ENCODE measurements at regions not wholly inside any gene's neighbourhood (a gene's known extent, or its start where the extent isn't known, plus 50 kb on each side); places are given as distances from the start of the nearest gene placed in this dataset.
"Not testable (repeated sequence)": the region's sequence is repeated elsewhere in the genome, so short reads cannot be mapped to it uniquely, and the experiment has no call there.

DNA sequence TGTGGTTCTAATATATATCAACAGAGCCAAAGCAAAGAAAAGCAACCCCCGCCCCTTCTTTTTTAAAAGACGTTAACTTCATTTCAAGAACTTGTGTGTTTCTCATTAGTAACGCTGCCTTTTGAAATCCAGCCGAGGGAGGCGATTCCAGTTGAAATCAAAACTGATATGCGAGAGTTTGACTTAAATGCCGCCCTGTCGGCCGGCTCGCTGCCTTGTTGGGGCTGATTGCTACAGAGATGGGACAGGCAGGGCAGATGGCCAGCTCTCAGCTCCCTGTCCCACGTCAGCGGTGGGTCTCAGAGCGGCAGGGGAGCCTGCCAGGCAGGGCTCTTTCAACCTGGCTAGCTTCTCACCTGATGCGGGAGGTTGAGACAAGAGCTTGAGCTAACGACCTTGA lies 51.9 kb upstream of the ALX4 start:
- DNase-seq = no peak

GRCh38 chr11:44363116-44363515 lies 53.2 kb upstream of the ALX4 start:
- no peak for DNase-seq

GRCh38 chr11:44364596-44364995 lies 54.7 kb upstream of the ALX4 start:
- DNase-seq = no peak

DNA sequence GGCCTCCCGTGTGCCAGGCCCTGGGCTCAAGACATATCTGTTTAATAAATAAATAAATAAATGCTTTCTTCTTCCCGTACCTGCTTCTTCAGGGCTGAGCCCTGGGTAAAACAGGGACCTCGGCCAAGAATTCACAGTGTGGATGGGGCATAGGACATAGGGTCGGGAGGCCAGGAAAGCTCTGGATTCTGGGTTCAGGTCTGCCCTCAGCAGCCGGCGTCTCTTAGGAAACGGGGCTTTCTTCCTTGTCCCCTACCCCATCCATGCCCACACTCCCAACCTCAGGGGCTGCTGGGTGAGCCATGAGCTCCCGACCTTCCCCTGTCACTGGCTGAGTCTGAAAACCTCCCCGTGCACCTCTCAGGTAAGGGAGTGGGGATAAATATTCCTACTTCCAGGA lies 55.7 kb upstream of the ALX4 start:
- DNase-seq = no peak

DNA sequence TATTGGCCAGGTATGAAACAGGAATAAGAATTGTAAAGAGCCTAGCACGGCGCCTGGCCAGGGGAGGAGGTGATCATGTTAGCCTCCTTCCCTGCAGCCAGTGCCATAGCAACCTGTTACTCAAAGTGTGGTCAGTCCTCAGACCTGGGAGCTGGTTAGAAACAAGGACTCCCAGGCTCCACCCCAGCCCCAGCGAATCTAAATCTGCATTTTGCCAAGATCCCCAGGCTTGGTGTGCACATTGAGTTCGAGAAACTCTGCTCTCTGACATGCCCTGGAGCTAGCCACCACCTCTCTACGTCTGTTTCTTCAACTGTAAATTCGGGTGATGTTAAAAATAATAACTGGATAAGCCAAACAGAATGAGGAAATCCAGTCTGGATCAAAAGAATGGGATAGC lies 56.1 kb upstream of the ALX4 start:
- DNase-seq = no peak

DNA sequence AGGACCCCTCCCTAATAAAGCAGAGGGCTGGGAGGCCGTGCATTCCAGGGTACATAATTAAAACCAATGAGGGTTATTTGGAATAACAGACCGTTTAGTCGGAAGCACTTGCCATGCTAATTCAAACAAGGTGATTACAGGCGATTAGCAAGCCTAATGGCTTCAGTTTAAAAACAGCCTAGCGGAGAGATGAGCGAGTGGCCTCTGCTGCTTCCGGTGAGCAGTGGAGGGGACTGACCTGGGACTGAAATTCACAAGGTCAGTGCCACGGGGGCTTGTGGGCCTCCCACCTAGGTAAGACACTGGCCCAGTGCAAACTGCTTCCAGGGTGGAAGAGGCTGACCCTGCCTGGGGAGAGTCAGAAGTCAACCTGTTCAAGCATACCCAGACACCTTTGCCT lies 56.8 kb upstream of the ALX4 start:
- no peak for DNase-seq

DNA sequence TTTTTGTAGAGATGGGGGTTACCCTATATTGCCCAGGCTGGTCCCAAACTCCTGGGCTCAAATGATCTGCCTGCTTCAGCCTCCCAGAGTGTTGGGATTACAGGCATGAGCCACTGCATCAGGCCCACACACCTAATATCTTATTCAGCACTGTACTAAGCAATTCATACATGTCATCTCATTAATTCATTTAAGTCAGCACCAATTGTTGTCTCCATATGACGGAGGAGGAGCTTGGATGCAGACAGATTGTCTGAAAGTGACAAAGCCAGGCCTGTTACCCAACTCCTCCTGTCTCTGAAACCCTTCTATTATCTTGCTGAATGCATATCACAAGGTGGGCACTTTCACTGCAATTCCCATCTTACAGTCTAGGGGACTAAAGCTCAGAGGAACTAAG lies 57.5 kb upstream of the ALX4 start:
- DNase-seq = no peak

GRCh38 chr11:44368886-44369285 lies 58.9 kb upstream of the ALX4 start:
- no peak for DNase-seq

- DNase-seq = not testable (repeated sequence)
Observed at GRCh38 chr11:44371042-44371441, 61.1 kb upstream of the ALX4 start.

DNA sequence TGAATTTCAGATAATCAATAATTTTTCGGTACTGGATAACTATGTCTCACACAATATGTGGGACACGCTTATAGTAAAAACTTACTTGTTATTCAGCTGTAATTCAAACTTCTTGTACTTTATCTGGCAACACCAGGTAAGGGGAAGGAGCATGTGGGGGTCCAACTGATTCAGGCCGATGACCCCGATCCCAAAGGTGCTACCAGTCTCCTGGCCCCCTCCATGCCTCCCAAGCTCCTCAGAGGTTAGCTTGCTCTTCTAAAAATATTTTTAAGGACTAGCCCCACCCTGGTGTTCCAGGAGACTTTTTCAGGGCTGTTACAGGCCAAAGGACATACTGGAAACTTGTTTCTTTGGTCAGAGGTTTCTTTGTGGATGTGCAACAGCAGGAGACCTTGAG lies 61.8 kb upstream of the ALX4 start:
- DNase-seq = no peak

DNA sequence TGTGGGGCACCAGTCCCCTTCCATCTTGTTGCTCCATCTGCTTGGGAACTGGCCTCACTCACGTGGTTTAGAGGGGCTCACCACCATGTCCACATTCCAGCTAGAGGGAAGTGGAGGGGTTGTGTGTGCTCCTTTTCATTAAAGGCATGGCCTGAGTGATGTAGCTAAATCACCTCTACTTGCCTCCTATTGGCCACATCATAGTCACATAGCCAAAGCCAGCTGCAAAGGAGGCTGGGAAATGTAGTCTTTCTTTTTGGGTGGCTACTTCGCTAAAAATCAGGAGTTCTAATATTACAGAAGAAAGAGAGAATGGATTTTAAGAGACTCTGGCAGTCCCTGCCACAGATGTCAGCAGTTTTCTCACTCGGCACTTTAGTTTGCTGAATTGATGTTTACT lies 63.0 kb upstream of the ALX4 start:
- DNase-seq = no peak

DNA sequence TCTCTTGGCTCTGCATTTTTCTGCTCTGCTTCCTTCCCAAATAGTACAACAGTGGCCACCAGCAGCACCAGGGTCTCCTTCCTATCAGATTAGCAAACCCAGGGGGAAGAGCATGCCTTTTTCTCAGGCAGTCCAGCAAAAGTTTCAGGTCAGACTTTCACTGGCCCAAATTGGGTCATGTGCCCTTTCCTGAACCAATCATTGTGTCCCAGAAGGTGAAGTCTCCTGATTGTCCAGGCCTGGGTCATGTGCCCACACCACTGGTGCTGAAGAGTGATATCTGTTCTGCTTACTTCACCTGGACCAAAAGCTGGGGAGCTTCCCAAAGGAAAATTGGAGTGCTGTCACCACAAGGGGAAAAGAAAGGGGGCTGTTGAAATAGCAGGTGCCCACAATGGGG lies 64.1 kb upstream of the ALX4 start:
- no peak for DNase-seq

DNA sequence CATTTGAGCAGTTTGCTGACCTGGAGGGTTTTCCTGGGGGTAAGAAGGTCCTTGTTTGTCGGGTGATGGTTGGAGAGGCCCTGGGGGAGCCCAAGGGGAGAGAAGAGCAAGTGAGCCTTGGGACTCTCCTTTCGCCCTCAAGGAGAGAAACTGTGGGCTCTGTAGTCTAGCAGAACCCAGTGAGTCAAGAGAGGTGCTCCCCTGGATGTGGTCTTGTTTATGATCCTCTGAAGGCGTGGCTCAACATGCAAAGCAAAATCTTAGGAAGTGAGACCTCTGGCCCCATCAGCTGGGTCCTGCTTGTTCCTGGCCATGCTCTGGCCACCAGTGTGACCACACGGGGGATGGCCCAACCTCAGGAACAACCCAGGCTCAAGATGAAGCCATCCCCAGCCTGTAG lies 66.5 kb upstream of the ALX4 start:
- DNase-seq = no peak

GRCh38 chr11:44377121-44377520 lies 67.2 kb upstream of the ALX4 start:
- no peak for DNase-seq

GRCh38 chr11:44377914-44378321 lies 68.0 kb upstream of the ALX4 start:
- DNase-seq = no peak

GRCh38 chr11:44379141-44380008 lies 69.4 kb upstream of the ALX4 start:
- no peak for DNase-seq

- no peak for DNase-seq
Observed at GRCh38 chr11:44380009-44380313, 70.0 kb upstream of the ALX4 start.

DNA sequence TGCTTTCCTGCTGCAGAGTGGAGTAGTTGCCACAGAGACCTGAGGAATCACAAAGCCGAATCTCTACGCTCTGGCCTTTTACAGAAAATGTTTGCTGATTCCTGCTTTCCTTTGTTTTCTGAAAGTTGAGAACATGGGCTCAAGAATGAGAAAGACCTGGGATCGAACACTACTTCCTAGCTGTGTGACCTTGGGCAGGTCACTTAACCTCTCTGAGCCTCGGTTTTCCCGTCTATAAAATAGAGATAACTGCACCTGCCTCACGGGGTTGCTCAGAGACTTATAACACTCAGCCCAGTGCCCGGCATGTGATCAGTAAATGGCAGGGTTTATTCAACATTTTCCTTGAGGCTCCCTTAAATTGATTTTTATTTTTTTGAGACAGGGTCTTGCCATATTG lies 70.9 kb upstream of the ALX4 start:
- no peak for DNase-seq

DNA sequence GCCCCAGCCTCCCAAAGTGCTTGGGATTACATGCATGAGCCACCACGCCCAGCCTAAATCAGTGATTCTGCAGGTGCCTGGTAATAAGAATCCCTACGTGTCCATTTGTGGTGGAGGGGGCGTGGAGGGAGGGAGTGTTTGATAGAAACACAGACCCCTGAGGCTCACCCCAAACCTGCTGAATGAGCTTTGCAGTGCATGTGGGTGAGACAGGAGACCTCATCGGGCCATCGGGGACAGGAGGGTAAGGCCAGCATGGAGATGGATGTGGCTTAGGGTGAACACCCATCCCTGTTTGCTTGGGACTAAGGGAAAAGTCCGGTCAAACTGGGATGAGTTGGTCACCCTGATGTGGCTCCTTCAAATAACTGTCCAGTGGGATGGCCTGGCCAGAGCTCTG lies 71.3 kb upstream of the ALX4 start:
- no peak for DNase-seq

DNA sequence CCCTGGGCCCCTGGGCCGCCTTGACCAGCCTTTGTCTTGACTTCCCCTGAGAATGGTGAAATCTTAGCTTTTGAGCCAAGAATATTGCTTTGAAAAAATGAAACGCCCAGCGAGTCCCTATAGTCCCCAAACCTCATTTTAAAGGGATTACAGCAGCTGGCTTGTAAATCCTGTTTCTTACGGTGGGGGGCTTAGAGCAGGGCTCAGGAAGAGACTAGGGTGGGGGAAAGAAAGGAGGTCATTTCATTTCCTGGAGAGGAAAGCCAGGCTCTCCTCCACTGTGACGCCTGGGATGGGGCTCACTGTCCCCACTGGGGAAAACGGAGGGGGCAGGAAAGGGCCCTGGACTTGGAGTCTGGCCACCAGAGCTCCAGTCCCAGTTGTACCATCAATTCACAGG lies 72.2 kb upstream of the ALX4 start:
- DNase-seq = no peak

DNA sequence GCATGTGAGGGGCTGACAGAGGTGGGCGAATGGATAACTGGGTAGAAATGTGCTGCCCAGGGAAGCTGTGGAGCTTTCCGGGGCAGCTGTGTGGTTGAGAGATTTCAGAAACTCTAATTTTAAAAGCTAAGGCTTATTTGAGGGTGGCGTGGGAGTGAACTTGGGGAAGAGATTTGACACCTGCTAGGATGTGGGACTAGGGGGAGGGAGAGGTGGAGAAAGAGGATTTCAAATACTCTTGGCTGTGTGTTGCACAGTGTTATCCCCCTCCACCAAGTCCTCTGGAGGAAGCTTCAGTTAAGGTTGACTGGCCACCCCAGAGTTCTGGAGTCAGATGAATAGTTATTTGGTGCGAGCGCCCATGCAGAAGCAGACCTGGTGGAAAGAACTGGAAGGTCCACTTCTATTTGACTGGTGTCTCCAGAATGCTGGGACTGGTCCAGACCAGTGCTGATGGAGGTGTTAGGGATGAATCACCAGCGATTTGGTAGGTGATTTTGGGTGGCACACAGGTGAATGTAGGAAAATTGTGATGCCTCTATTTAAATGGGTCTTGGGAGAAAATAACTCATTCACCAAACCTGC lies 72.8 kb upstream of the ALX4 start:
- no peak for DNase-seq

DNA sequence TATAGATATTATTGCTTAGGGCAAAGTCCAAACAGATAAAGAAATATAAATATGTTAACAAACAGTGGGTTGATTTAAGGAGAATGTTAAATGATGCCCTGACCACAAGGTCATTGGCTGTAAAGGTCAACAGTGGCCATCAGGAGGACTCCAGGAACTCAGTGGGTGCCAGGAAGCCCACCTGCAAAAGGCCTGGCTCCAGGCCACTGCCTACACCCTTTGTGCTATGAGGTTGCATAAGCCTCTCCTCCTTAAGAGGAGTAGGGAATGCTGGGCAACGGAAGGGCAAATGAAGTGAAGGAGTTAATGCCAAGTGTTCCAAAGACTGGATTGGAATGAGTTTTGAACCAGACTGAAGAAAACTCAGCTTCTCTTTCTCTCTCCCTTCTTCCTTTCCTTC lies 73.3 kb upstream of the ALX4 start:
- DNase-seq = no peak

DNA sequence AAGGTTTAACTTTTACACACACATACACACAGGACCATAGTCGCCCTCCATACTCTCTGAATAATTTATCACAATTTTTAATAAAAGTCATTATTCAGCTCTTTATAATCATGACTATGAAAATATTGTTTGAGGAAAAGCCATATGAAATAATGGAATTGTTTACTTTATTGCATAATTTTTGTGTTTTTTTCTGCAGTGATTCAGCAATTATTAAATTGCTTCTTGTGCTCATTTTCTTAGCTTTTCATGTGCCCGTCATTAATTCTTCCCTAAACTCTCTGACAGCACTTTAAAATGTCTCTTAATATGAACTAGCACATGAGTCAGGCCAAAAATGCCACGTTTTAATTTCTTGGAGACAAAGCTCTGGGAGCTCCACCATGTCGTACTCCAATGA lies 77.5 kb upstream of the ALX4 start:
- no peak for DNase-seq

- no peak for DNase-seq
Observed at GRCh38 chr11:44387825-44388224, 77.9 kb upstream of the ALX4 start.
